SK-N-SH (cell line): ENCODE measurements at regions not wholly inside any gene's neighbourhood (a gene's known extent, or its start where the extent isn't known, plus 50 kb on each side); places are given as distances from the start of the nearest gene placed in this dataset.

Experiments used
- CTCF ChIA-PET: fragments of 300-600, 350-600 bp; formaldehyde crosslinking; extraction: SDS; loops from one replicate; lab custom pipeline; 2021; lab: Yijun Ruan, JAX
- POLR2A ChIA-PET: fragments of 350-600 bp; sonication (Branson Sonifier 250); formaldehyde crosslinking; extraction: SDS; loops from one replicate; lab custom pipeline; 2020; ENCODE audit warnings: antibody characterized with exemption, inconsistent platforms; lab: Yijun Ruan, JAX
- DNase-seq: peaks from one replicate; pipeline ENCODE4 v3.0.0; 2012
- H2AFZ ChIP-seq: fragments of 200-600 bp; sonication (generic); 2 replicates; pipeline ENCODE4 v1.8.1; 2016; ENCODE audit warnings: antibody characterized with exemption, mild to moderate bottlenecking, low read depth
- H3F3A ChIP-seq: fragments of 200-600 bp; sonication (generic); replicated peaks from 2 replicates; pipeline ENCODE3; 2016; ENCODE audit warnings: antibody characterized with exemption, mild to moderate bottlenecking; ENCODE audit not compliant: insufficient read depth
- H3K27ac ChIP-seq, 2 experiments: fragments of 200-500 bp in 1 of 2; fragments of 200-600 bp in 1 of 2; sonication (Bioruptor generic) in 1 of 2; sonication (generic), shearing (Covaris generic) in 1 of 2; 2 replicates each; pipeline versions ENCODE4 v1.5.1 to v1.6.1; 2014 to 2016; ENCODE audit warnings: low read depth in 2 of 2, inconsistent platforms in 1 of 2, low read length in 1 of 2, mild to moderate bottlenecking in 1 of 2, mixed read lengths in 1 of 2
- H3K27me3 ChIP-seq: fragments of 200-600 bp; sonication (generic), shearing (Covaris generic); 2 replicates; pipeline ENCODE4 v1.6.1; 2016; ENCODE audit warnings: mixed run types; ENCODE audit not compliant: insufficient read depth
- H3K36me3 ChIP-seq, 2 experiments: fragments of 200-500 bp in 1 of 2; fragments of 200-600 bp in 1 of 2; sonication (Bioruptor generic) in 1 of 2; sonication (generic) in 1 of 2; replicated peaks in 1 of 2; 2 replicates each; pipeline versions ENCODE3 to v1.5.1; 2014 to 2016; ENCODE audit warnings: low read length in 1 of 2, mild to moderate bottlenecking in 1 of 2; ENCODE audit not compliant: insufficient read depth in 2 of 2, control insufficient read depth in 1 of 2
- H3K4me1 ChIP-seq, 2 experiments: fragments of 200-500 bp in 1 of 2; fragments of 200-600 bp in 1 of 2; sonication (Bioruptor generic) in 1 of 2; sonication (generic), shearing (Covaris generic) in 1 of 2; 2 replicates each; pipeline versions ENCODE4 v1.5.1 to v1.6.1; 2014 to 2016; ENCODE audit warnings: low read depth in 1 of 2, low read length in 1 of 2, mixed run types in 1 of 2; ENCODE audit not compliant: insufficient read depth in 2 of 2, control insufficient read depth in 1 of 2
- H3K4me2 ChIP-seq: fragments of 200-600 bp; sonication (generic), shearing (Covaris generic); 2 replicates; pipeline ENCODE4 v1.6.1; 2017; ENCODE audit warnings: mixed run types
- H3K4me3 ChIP-seq, 2 experiments: fragments of 200-500 bp in 1 of 2; fragments of 200-600 bp in 1 of 2; sonication (Bioruptor generic) in 1 of 2; sonication (generic), shearing (Covaris generic) in 1 of 2; 2 replicates each; pipeline versions ENCODE4 v1.5.1 to v1.8.1; 2014 to 2016; ENCODE audit warnings: low read depth in 2 of 2, inconsistent platforms in 1 of 2, low read length in 1 of 2, mild to moderate bottlenecking in 1 of 2, mixed read lengths in 1 of 2, moderate library complexity in 1 of 2
- H3K79me2 ChIP-seq: fragments of 200-600 bp; sonication (generic); 2 replicates; pipeline ENCODE4 v1.8.1; 2017; ENCODE audit warnings: mild to moderate bottlenecking; ENCODE audit not compliant: insufficient read depth
- H3K9ac ChIP-seq: fragments of 200-600 bp; sonication (generic); 2 replicates; pipeline ENCODE4 v1.6.1; 2017; ENCODE audit warnings: mixed run types
- H3K9me2 ChIP-seq: fragments of 200-600 bp; sonication (generic); 2 replicates; pipeline ENCODE4 v1.6.1; 2017; ENCODE audit warnings: mixed run types
- H3K9me3 ChIP-seq: fragments of 200-600 bp; sonication (generic); 2 replicates; pipeline ENCODE4 v1.6.1; 2017; ENCODE audit warnings: mixed run types, mild to moderate bottlenecking, moderate library complexity
- H4K20me1 ChIP-seq: fragments of 200-600 bp; sonication (generic); 2 replicates; pipeline ENCODE4 v1.6.1; 2017; ENCODE audit warnings: mild to moderate bottlenecking, mixed run types; ENCODE audit not compliant: insufficient read depth
- EP300 ChIP-seq, 2 experiments: IDR thresholded peaks; 2 replicates each; pipeline versions ENCODE4 v1.4.0 to v1.6.1; 2012; ENCODE audit warnings: borderline replicate concordance in 1 of 2, low read depth in 1 of 2, low read length in 1 of 2
- GABPA ChIP-seq: IDR thresholded peaks from 2 replicates; pipeline ENCODE4 v1.4.0; 2012; ENCODE audit warnings: low read depth, mild to moderate bottlenecking
- RAD21 ChIP-seq: IDR thresholded peaks from 2 replicates; pipeline ENCODE4 v1.6.1; 2012; ENCODE audit warnings: mild to moderate bottlenecking, low read length
- RFX5 ChIP-seq: IDR thresholded peaks from 2 replicates; pipeline ENCODE4 v1.6.1; 2012; ENCODE audit warnings: mild to moderate bottlenecking, improper control_type of control experiment, low read length
- TCF12 ChIP-seq: IDR thresholded peaks from 2 replicates; pipeline ENCODE4 v1.4.0; 2012
- WGBS: methylation state at CpG from one replicate; pipeline ENCODE4 v1.1.6; 2017; ENCODE audit warnings: low lambda C conversion rate; 5-methylcytosine and 5-hydroxymethylcytosine counted together
- TF ChIP-seq, protein P1 (sequence below): IDR thresholded peaks from 2 replicates; pipeline ENCODE4 v1.4.0; 2012; ENCODE audit warnings: low read depth, borderline replicate concordance
- TF ChIP-seq, protein P2 (sequence below): IDR thresholded peaks from 2 replicates; pipeline ENCODE4; 2012
- TF ChIP-seq, protein P3 (sequence below): fragments of 150-350 bp; IDR thresholded peaks from 2 replicates; pipeline ENCODE4 v1.6.1; 2016; ENCODE audit warnings: mild to moderate bottlenecking, low read depth, low read length

DNA sequence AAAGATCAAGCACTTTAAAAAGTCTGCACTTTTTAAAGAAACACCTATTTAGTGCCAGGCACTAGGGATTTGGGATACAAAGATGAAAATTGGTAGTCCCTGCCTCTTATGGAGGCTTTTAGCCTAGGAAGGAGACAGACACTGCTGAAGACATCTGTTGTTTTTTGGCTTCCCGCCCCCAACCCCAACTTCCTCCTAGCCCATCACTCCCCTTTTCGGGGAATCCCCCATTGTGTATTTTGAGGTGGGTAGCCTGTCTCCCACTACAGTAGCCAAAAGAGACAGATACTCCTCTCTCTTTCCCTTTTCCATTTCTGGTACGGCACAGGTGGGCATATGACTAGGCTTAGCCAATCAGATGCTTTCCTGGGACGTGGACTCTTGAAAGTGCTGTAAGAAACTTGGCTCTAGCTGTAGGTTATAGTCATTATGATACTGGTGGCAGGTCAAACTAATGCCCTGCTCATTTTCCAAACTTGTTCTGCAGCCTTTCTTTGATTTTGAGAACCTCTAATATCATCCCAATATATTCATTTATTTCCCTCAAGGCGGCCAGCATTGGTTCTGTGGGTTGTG lies 194.6 kb upstream of the RBPJ start:
- no peak for TF ChIP-seq GABPA
- TF ChIP-seq, protein P1, sequence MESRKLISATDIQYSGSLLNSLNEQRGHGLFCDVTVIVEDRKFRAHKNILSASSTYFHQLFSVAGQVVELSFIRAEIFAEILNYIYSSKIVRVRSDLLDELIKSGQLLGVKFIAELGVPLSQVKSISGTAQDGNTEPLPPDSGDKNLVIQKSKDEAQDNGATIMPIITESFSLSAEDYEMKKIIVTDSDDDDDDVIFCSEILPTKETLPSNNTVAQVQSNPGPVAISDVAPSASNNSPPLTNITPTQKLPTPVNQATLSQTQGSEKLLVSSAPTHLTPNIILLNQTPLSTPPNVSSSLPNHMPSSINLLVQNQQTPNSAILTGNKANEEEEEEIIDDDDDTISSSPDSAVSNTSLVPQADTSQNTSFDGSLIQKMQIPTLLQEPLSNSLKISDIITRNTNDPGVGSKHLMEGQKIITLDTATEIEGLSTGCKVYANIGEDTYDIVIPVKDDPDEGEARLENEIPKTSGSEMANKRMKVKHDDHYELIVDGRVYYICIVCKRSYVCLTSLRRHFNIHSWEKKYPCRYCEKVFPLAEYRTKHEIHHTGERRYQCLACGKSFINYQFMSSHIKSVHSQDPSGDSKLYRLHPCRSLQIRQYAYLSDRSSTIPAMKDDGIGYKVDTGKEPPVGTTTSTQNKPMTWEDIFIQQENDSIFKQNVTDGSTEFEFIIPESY: no peak
- TF ChIP-seq, protein P2, sequence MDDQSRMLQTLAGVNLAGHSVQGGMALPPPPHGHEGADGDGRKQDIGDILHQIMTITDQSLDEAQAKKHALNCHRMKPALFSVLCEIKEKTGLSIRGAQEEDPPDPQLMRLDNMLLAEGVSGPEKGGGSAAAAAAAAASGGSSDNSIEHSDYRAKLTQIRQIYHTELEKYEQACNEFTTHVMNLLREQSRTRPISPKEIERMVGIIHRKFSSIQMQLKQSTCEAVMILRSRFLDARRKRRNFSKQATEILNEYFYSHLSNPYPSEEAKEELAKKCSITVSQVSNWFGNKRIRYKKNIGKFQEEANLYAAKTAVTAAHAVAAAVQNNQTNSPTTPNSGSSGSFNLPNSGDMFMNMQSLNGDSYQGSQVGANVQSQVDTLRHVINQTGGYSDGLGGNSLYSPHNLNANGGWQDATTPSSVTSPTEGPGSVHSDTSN: no peak
- Histone ChIP-seq H3K4me2 (no peak overlapping the region), H3K9me3 (no peaks in the 10 kb centered on the region), H3K36me3 (no peaks in the 10 kb centered on the region), H3K9ac (no peak overlapping the region), H3K4me1 (no peaks in the 10 kb centered on the region), H3K9me2 (no peaks in the 10 kb centered on the region), H3K79me2 (no peaks in the 10 kb centered on the region), H3K27ac (no peak overlapping the region), H3F3A (no peaks in the 10 kb centered on the region), H2AFZ (no peak overlapping the region), H3K27me3 (peaks cover 14% of the 10 kb centered on the region; the same call in 1 of the 2 replicates), H3K4me3 (no peak overlapping the region), H4K20me1 (no peaks in the 10 kb centered on the region)
- no peak for DNase-seq
- CTCF ChIA-PET: interaction anchor here (0.6 kb wide), 1 partner anchor 18 kb away, joined by 3 read pairs; no protein-coding TSS in a partner anchor
- 35% methylated on average over 5 of the region's 5 CpGs for WGBS
- POLR2A ChIA-PET: no interaction called here

DNA sequence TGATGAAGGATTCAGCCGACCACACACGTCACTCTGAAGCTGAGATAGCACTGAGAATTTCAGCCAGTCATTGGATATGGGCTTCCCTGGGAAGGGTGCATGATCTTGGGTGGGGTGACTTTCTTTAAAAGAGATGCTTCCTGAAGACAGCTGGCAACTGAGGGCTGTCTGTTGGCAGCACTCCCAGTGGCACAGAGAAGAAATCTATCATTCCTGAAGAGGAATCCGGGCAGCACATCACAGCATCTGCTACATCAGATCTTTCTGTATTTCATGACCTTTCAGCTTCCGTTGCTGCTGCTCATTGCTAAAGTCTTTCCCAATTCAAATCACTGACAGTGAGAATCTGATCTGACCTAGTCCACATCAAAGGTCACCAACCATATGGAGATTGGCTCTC lies 193.8 kb upstream of the RBPJ start:
- TF ChIP-seq EP300 (IDR thresholded peaks at IDR 0.05; ENCODE audit: borderline replicate concordance in 1 of 2, low read depth in 1 of 2, low read length in 1 of 2) (no peak), RAD21 (no peak), RFX5 (no peak), TCF12 (peak; percentile 32; the same call in 1 of the 2 replicates)
- TF ChIP-seq, protein P3, sequence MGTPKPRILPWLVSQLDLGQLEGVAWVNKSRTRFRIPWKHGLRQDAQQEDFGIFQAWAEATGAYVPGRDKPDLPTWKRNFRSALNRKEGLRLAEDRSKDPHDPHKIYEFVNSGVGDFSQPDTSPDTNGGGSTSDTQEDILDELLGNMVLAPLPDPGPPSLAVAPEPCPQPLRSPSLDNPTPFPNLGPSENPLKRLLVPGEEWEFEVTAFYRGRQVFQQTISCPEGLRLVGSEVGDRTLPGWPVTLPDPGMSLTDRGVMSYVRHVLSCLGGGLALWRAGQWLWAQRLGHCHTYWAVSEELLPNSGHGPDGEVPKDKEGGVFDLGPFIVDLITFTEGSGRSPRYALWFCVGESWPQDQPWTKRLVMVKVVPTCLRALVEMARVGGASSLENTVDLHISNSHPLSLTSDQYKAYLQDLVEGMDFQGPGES: no peak
- Histone ChIP-seq H3K27me3 (peaks cover 14% of the 10 kb centered on the region; the same call in 1 of the 2 replicates), H3K4me3 (no peak overlapping the region), H3F3A (no peaks in the 10 kb centered on the region), H3K4me2 (no peak overlapping the region), H3K79me2 (no peaks in the 10 kb centered on the region), H3K27ac (no peak overlapping the region), H2AFZ (no peak overlapping the region), H3K9me2 (no peaks in the 10 kb centered on the region), H4K20me1 (no peaks in the 10 kb centered on the region), H3K9ac (no peak overlapping the region), H3K4me1 (no peaks in the 10 kb centered on the region), H3K9me3 (no peaks in the 10 kb centered on the region), H3K36me3 (no peaks in the 10 kb centered on the region)
- CTCF ChIA-PET: no interaction called here
- 24% methylated on average over 2 of the region's 4 CpGs for WGBS
- DNase-seq: no peak
- POLR2A ChIA-PET: no interaction called here
